Chondrocyte (in vitro differentiated cells): ENCODE measurements at regions not wholly inside any gene's neighbourhood (a gene's known extent, or its start where the extent isn't known, plus 50 kb on each side); places are given as distances from the start of the nearest gene placed in this dataset.
"Not testable (repeated sequence)": the region's sequence is repeated elsewhere in the genome, so short reads cannot be mapped to it uniquely, and the experiment has no call there.

Experiments used
- DNase-seq: peaks from one replicate; pipeline ENCODE4 v3.0.0; 2021; ENCODE audit warnings: mixed read lengths, low spot score
- H3K27ac Mint-ChIP-seq: one replicate; pipeline ENCODE4 v1.8.0; 2021; ENCODE audit warnings: mild to moderate bottlenecking, moderate library complexity, mixed read lengths; ENCODE audit not compliant: unreplicated experiment
- H3K27me3 Mint-ChIP-seq: 2 replicates; pipeline ENCODE4 v1.8.0; 2021; ENCODE audit warnings: low read depth, mixed read lengths
- H3K36me3 Mint-ChIP-seq: 2 replicates; pipeline ENCODE4 v1.8.0; 2021; ENCODE audit warnings: low read depth, mixed read lengths
- H3K4me1 Mint-ChIP-seq: 2 replicates; pipeline ENCODE4 v1.8.0; 2021; ENCODE audit warnings: low read depth, mild to moderate bottlenecking, mixed read lengths
- H3K4me3 Mint-ChIP-seq: one replicate; pipeline ENCODE4 v1.8.0; 2021; ENCODE audit warnings: mild to moderate bottlenecking, moderate library complexity, mixed read lengths; ENCODE audit not compliant: unreplicated experiment
- H3K9me3 Mint-ChIP-seq: 2 replicates; pipeline ENCODE4 v1.8.0; 2021; ENCODE audit warnings: low read depth, mixed read lengths
- CTCF ChIP-seq: fragments of 200-600 bp; sonication (generic); IDR thresholded peaks from 2 replicates; pipeline ENCODE4 v1.5.0; 2021; ENCODE audit warnings: antibody characterized with exemption, mild to moderate bottlenecking, moderate library complexity

- H3K27ac Mint-ChIP-seq: no peak overlapping the region
- no peak for DNase-seq
- H3K9me3 Mint-ChIP-seq: peaks cover 19% of the 10 kb centered on the region
- H3K27me3 Mint-ChIP-seq: no peaks in the 10 kb centered on the region
- peaks cover 8% of the 10 kb centered on the region for H3K4me1 Mint-ChIP-seq
- no peak overlapping the region for H3K4me3 Mint-ChIP-seq
- H3K36me3 Mint-ChIP-seq: peaks cover 6% of the 10 kb centered on the region
- TF ChIP-seq CTCF: no peak
These were observed 549.1 kb downstream of the MN1 start for GRCh38 chr22:27252282-27253049.

- H3K4me1 Mint-ChIP-seq: peaks cover 3% of the 10 kb centered on the region
- H3K9me3 Mint-ChIP-seq: peaks cover 19% of the 10 kb centered on the region
- H3K27me3 Mint-ChIP-seq: no peaks in the 10 kb centered on the region
- DNase-seq: no peak
- H3K27ac Mint-ChIP-seq: no peak overlapping the region
- no peak overlapping the region for H3K4me3 Mint-ChIP-seq
- no peak for TF ChIP-seq CTCF
- peaks cover 6% of the 10 kb centered on the region for H3K36me3 Mint-ChIP-seq
These were observed 548.3 kb downstream of the MN1 start for GRCh38 chr22:27253108-27253902.

- not testable (repeated sequence) for H3K4me3 Mint-ChIP-seq, H3K36me3 Mint-ChIP-seq, H3K4me1 Mint-ChIP-seq, H3K27ac Mint-ChIP-seq, DNase-seq, H3K27me3 Mint-ChIP-seq
- H3K9me3 Mint-ChIP-seq: peaks cover 19% of the 10 kb centered on the region
These were observed 547.5 kb downstream of the MN1 start for GRCh38 chr22:27254063-27254462.

GRCh38 chr22:27255580-27255979 is 546.0 kb downstream of the MN1 start:
- Mint-ChIP-seq H3K4me1 (peaks cover 15% of the 10 kb centered on the region), H3K27me3 (no peaks in the 10 kb centered on the region), H3K27ac (no peak overlapping the region), H3K36me3 (peaks cover 6% of the 10 kb centered on the region), H3K9me3 (peaks cover 19% of the 10 kb centered on the region), H3K4me3 (no peak overlapping the region)
- no peak for TF ChIP-seq CTCF
- DNase-seq: no peak

- no peak for DNase-seq
- TF ChIP-seq CTCF: peak; percentile 44
- no peak overlapping the region for H3K4me3 Mint-ChIP-seq
- peaks cover 26% of the 10 kb centered on the region for H3K4me1 Mint-ChIP-seq
- H3K9me3 Mint-ChIP-seq: peaks cover 10% of the 10 kb centered on the region
- no peak overlapping the region for H3K27ac Mint-ChIP-seq
- peaks cover 6% of the 10 kb centered on the region for H3K36me3 Mint-ChIP-seq
- no peaks in the 10 kb centered on the region for H3K27me3 Mint-ChIP-seq
These were observed 543.6 kb downstream of the MN1 start for GRCh38 chr22:27257987-27258386.
